GM18861 (cell line): ENCODE measurements at regions not wholly inside any gene's neighbourhood (a gene's known extent, or its start where the extent isn't known, plus 50 kb on each side); places are given as distances from the start of the nearest gene placed in this dataset.

Experiments used
- ATAC-seq: cut with Tn5 transposase; IDR thresholded peaks from one replicate; pipeline ENCODE4 v1.9.1; 2021; ENCODE audit not compliant: unreplicated experiment

- ATAC-seq, result no peak
Observed at GRCh38 chr9:81741103-81741502, 51.8 kb upstream of the TLE1 start.

- no peak for ATAC-seq
Observed at GRCh38 chr9:81748091-81748490, 58.7 kb upstream of the TLE1 start.

GRCh38 chr9:81753436-81753835, 64.1 kb upstream of the TLE1 start:
- no peak for ATAC-seq

- no peak for ATAC-seq
Observed at GRCh38 chr9:81754245-81754644, 64.9 kb upstream of the TLE1 start.

- no peak for ATAC-seq
Observed at GRCh38 chr9:81755721-81756120, 66.4 kb upstream of the TLE1 start.

- ATAC-seq, result no peak
Observed at GRCh38 chr9:81756561-81756960, 67.2 kb upstream of the TLE1 start.

GRCh38 chr9:81758123-81758797, 68.9 kb upstream of the TLE1 start:
- ATAC-seq, result no peak

GRCh38 chr9:81759680-81760215, 70.4 kb upstream of the TLE1 start:
- ATAC-seq, result no peak

- no peak for ATAC-seq
Observed at GRCh38 chr9:81767921-81768320, 78.6 kb upstream of the TLE1 start.

- no peak for ATAC-seq
Observed at GRCh38 chr9:81771571-81771970, 82.2 kb upstream of the TLE1 start.

GRCh38 chr9:81772144-81772543, 82.8 kb upstream of the TLE1 start:
- ATAC-seq, result no peak

- ATAC-seq, result no peak
Observed at GRCh38 chr9:81776390-81776789, 87.0 kb upstream of the TLE1 start.

- ATAC-seq, result no peak
Observed at GRCh38 chr9:81776834-81777233, 87.5 kb upstream of the TLE1 start.

GRCh38 chr9:81777482-81777881, 88.1 kb upstream of the TLE1 start:
- ATAC-seq, result no peak

GRCh38 chr9:81782313-81782995, 93.1 kb upstream of the TLE1 start:
- no peak for ATAC-seq

- no peak for ATAC-seq
Observed at GRCh38 chr9:81787747-81788632, 98.6 kb upstream of the TLE1 start.

- ATAC-seq, result no peak
Observed at GRCh38 chr9:81789721-81790120, 100.4 kb upstream of the TLE1 start.

GRCh38 chr9:81790166-81790565, 100.8 kb upstream of the TLE1 start:
- no peak for ATAC-seq

- no peak for ATAC-seq
Observed at GRCh38 chr9:81791076-81791475, 101.7 kb upstream of the TLE1 start.

GRCh38 chr9:81798606-81799005, 109.3 kb upstream of the TLE1 start:
- ATAC-seq, result no peak

- no peak for ATAC-seq
Observed at GRCh38 chr9:81801190-81801589, 111.8 kb upstream of the TLE1 start.

GRCh38 chr9:81804306-81804705, 115.0 kb upstream of the TLE1 start:
- ATAC-seq, result no peak
